SIG-M5 treated with dmso at 0.1 percent for 504 hours (cell line): ENCODE measurements at regions not wholly inside any gene's neighbourhood (a gene's known extent, or its start where the extent isn't known, plus 50 kb on each side); places are given as distances from the start of the nearest gene placed in this dataset.
"Not testable (repeated sequence)": the region's sequence is repeated elsewhere in the genome, so short reads cannot be mapped to it uniquely, and the experiment has no call there.

Experiments
- DNase-seq: peaks from one replicate; lab custom pipeline; 2025; ENCODE audit not compliant: unreplicated experiment; lab: John Stamatoyannopoulos, UW

DNA sequence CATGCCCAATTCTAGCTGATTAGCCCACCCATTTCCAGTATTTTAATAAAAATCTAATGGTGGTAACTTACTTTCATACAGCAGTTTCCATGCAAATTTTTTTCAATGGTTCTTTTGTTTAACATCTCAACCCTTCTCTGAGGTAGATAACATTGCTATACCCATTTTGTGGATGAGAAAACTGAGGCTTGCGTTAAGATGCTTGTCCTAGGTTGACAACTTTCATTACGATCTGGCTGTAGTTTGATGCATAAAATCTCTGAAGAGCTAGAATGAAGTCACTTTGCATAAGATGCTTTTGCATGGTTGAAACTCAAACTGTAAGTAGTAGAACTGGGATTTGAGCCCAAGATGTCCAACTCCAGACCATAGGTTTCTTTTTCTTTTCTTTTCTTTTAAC lies 309.5 kb upstream of the PODXL start:
- DNase-seq = no peak

DNA sequence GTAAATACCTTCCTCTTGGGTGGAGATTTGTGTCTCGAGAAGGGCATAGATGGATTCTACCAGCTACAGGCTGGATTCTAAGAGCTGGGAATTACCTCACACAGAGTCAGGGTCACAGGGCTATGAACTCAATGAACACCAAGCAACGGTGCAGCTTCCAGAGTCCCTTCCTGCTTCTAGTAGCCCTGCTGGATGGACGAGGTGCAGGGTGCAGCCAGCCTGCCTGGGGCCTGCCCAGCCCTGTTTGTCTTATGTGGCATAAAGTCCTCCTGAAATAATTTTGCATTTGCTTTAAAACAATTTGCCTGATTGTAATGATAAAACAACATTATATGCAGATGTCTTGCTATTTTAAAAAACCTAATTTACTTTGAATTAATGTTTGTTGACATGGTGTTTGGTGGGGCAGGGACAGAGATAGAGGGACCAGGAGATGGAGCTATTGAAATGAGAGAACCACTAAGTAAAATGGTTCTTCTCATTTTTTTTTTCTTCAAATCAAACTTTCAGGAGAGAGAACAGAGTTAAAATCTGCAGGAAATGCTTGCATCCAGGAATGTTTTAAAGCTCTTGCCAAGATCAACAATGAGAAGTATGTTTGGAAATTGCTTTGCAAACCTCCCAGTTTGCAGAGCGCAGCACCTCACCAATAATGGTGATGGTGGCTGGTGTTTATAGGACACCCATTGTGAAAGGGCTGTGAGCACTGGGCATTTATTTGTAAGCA lies 305.4 kb upstream of the PODXL start:
- no peak for DNase-seq

DNA sequence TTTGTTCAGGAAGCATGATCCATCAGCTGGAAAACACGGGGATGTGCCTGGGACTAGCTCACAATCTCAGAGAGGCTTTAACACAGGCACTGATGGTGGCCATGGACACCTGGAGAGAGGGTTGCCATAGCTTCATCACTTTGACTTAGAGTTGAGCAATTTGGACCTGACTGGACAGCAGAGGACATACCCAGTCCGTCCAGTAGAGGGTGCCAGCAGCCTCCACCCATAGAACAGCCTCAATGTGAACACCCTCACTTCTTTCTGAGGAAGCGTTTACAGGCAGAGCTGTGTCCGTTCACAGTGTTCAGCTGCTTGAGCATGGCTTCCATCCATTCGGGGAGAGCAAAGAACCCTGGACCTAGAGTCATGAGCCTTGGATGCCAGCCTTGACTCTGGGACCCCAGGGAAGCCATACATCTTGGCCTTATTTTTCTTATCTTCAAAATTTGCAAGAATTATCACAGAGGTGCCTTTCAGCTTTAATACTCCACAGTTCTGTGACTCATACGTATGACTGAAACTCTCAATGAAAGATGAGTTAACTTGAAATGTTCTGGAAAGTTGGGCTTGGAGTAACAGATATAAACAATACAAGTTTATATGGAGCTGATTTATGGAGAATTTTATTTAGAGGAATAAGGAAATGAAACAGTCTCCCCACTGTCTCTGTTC lies 302.9 kb upstream of the PODXL start:
- DNase-seq = peak; percentile 67

- no peak for DNase-seq
Measured at GRCh38 chr7:131858611-131859010, 302.2 kb upstream of the PODXL start.

DNA sequence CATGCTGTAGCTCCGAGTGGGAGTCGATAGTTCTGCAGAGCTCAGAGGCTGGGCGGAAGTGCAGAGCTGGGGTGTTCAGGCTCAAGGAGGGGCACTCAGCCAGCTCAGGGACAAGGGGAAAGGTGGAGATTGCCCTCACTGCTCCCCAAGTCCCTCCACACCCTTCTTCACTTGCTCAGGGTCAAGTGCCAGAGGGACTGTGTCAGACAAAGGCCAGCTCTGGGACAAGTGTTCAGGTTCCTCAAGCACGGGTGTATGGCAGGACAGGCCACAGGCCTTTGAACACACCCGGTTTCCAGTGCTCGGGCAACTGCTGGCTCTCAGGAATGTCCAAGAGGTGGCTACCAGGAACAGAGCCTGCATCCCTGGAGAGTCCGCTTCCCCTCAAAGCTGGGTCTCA lies 293.0 kb upstream of the PODXL start:
- no peak for DNase-seq

- no peak for DNase-seq
Measured at GRCh38 chr7:131848033-131848432, 291.6 kb upstream of the PODXL start.

- no peak for DNase-seq
Measured at GRCh38 chr7:131845573-131846314, 289.3 kb upstream of the PODXL start.

- DNase-seq = no peak
Measured at GRCh38 chr7:131844369-131844768, 287.9 kb upstream of the PODXL start.

DNA sequence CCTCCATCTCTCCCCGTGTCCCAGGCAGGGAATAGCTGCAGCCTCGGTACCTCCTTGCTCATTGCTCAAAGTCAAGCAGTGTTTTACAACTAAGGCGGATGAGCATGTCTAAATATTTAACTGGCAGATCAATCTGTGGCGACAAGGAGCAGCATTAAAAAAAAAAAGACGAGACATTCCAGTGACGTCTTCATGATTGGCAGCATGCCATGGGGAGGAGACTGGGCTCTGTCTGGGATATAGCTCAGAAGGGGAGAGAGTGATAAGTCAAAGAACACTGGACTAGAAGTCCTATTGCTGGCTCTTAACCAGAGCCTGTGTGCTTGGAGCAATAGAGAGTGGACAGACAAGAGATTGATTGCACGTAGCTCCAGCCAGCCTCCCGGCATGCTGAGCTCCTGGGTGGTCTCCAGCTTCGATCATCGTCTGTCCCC lies 287.5 kb upstream of the PODXL start:
- DNase-seq = no peak

DNA sequence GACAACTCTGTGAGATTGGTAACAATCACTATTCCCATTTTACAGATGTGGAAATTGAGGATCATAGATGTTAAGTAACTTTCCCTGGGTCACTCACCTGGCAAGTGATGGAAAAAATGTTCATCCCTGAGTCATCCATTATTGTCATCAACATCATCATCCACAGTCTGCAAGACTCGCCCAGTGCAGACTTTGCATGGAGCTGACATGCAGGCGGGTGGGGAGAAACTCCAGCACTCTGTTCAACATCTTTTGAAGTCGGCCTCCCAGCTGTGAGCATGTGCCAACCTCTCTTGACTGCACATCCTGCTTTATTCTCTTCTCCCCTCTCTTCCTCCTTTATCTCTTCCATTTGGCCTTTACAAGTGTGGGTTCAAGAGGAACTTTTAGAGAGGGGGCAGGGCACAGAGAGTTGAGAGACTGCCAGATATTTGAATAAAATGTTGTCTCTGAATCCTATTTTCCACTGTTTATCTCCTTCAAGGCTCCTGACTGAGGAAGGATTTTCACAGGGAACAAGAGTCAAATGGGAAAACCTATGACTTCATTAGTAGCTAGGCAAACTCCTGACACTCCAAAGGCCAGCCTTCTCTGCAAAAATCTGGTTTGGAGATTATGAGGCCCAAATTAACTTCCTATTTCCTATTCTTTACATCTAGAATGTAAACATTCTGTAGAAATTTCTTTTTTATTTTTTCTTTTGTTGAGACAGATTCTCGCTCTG lies 283.7 kb upstream of the PODXL start:
- no peak for DNase-seq

- DNase-seq = no peak
Measured at GRCh38 chr7:131836733-131837132, 280.3 kb upstream of the PODXL start.

DNA sequence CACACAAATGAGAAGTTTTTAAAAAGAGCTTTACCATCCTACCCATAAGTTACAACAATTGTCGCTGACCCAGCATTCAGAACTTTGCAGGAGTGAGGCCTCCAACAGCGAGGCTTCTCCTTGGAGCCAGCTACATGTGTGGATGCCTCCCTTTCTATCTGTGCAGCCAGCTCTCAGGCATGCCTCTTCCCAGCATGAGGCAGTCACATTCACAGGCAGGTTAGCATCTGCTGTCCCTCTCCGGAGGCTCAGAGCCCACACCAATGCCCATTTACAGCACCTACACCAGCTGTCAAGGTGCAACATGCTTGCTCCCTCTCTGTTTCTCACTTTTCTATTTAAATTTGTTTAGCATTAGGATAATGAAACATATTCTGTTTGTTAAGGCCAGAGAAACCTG lies 278.7 kb upstream of the PODXL start:
- no peak for DNase-seq

DNA sequence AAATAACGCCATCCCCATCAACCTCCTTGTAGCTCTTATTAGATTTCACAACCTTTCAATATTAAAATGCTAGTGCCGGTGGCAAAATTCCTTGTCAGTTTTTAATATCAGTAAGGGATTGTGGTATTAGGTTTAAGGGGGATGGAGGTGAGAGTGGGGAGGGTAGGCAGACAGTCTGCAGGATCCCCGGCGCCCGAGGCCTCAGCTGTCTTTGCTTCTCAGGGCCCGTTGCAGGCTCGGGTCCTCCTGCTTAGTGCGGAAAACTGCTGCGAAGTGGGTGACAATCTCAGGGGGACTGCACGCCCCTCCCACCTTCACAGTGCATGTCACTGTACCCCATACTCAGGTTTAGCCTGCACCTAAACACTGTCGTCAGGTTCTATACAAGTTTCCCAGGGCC lies 274.3 kb upstream of the PODXL start:
- DNase-seq = no peak

GRCh38 chr7:131829947-131830558 lies 273.6 kb upstream of the PODXL start:
- DNase-seq = no peak

DNA sequence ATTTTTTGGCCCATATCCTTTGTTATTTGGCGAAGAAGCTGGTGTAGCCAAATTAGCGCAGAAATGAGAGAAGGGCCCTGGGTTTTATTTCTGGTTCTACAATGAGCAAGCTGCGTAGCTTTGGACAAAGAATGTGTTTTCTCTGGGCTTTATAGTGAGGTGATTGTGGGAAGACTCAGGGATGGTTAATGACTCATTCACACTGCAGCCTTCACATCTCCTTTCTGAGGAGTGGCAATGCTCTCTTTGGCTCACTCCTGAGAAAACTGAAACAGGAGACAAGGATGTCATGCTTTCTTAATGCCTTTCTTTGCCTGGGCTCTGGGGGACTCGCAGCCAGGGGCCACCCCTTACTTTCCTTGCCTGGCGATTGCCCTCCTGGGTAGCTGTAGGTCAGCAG lies 271.0 kb upstream of the PODXL start:
- DNase-seq = no peak

- DNase-seq = no peak
Measured at GRCh38 chr7:131826960-131827359, 270.5 kb upstream of the PODXL start.

DNA sequence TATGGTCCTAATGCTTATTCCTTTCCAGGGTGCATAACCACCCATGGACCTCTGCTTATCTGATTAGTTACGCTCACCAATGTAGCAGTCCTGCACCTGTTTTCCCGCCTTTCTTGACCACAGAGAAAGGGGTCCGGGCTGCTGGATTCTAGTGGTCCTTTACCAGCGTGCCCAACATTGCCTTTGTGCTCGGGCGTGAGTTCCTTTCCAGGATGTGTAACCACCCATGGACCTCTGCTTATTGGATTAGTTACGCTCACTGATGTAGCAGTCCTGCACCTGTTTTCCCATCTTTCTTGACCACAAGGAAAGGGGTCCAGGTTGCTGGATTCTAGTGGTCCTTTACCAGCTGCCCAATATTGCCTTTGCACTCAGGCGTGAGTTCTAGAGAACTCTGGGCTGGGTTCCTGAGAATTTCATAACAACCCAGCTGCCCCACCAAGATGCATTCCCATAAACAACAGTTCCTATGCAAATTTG lies 267.6 kb upstream of the PODXL start:
- not testable (repeated sequence) for DNase-seq

DNA sequence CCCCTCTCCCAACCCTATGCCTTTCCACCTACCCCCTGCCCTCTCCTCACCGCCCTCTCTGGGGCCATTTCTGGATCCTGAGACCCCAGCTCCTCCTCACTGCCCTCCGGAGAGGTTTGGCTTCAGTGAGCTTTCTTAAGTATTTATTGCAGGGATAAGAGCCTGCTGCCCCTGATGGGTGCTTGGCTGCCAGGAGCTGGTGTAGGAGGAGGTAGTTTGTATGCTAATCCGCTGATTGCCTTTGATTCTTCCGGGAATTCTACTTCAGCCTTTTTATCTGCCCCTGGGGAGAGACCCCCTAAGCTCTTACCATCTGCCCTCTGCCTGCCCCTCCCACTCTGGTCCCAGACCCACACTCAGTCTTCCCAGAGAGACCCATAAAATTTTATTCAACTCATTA lies 263.5 kb upstream of the PODXL start:
- no peak for DNase-seq

- DNase-seq = no peak
Measured at GRCh38 chr7:131816391-131817007, 260.1 kb upstream of the PODXL start.

DNA sequence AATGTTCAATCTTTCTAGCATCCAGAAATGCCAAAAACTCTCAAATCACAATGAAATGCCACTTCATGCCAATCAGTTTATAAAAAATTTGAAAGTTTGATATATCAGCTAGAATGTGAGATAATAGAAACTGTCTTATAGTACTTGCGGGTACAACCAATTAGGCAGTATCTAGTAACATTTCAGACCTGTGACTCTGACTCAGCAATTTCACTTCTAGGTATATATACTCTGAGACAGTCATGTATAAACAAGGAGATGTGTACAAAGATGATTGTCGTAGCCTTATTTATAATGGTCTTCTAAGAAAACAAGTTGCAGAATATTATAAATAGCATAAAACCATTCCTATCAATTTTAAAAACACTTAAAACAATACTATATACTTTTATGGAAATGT lies 252.3 kb upstream of the PODXL start:
- no peak for DNase-seq
